Liver (tissue), 3 donors: ENCODE measurements at regions not wholly inside any gene's neighbourhood (a gene's known extent, or its start where the extent isn't known, plus 50 kb on each side); places are given as distances from the start of the nearest gene placed in this dataset.
"Not testable (repeated sequence)": the region's sequence is repeated elsewhere in the genome, so short reads cannot be mapped to it uniquely, and the experiment has no call there.

Source experiments
- GABPA ChIP-seq, 2 donors: IDR thresholded peaks in 1 of 2; conservative IDR thresholded peaks in 1 of 2; 2 replicates each; pipeline ENCODE4 v1.6.1; 2016; ENCODE audit warnings: antibody characterized with exemption in 2 of 2, mild to moderate bottlenecking in 1 of 2, moderate library complexity in 1 of 2
- MAX ChIP-seq: IDR thresholded peaks from 2 replicates; pipeline ENCODE4 v1.6.1; 2016; ENCODE audit warnings: antibody characterized with exemption
- REST ChIP-seq: IDR thresholded peaks from 2 replicates; pipeline ENCODE4 v1.6.1; 2016; ENCODE audit warnings: antibody characterized with exemption, mild to moderate bottlenecking
- TAF1 ChIP-seq: conservative IDR thresholded peaks from 2 replicates; pipeline ENCODE4 v1.6.1; 2016; ENCODE audit warnings: antibody characterized with exemption, mild to moderate bottlenecking
- YY1 ChIP-seq: IDR thresholded peaks from 2 replicates; pipeline ENCODE4 v1.6.1; 2016; ENCODE audit warnings: antibody characterized with exemption, mild to moderate bottlenecking
- TF ChIP-seq, protein P1 (sequence below): fragments of 150-350 bp; IDR thresholded peaks from 2 replicates; pipeline ENCODE4 v1.5.1; 2017; ENCODE audit warnings: improper control_type of control experiment, low read depth, low read length; ENCODE audit not compliant: missing input control
- TF ChIP-seq, protein P2 (sequence below): IDR thresholded peaks from 2 replicates; pipeline ENCODE4 v1.6.1; 2016; ENCODE audit warnings: antibody characterized with exemption
- donor health status: healthy.
- donor health status: healthy.

GRCh38 chr20:48396981-48397861 is 430.6 kb downstream of the PREX1 start:
- not testable (repeated sequence) for TF ChIP-seq YY1; REST; MAX; GABPA (IDR thresholded peaks at IDR 0.05 in 1 of 2, conservative IDR thresholded peaks at IDR 0.05 in 1 of 2); TAF1
- TF ChIP-seq, protein P1, sequence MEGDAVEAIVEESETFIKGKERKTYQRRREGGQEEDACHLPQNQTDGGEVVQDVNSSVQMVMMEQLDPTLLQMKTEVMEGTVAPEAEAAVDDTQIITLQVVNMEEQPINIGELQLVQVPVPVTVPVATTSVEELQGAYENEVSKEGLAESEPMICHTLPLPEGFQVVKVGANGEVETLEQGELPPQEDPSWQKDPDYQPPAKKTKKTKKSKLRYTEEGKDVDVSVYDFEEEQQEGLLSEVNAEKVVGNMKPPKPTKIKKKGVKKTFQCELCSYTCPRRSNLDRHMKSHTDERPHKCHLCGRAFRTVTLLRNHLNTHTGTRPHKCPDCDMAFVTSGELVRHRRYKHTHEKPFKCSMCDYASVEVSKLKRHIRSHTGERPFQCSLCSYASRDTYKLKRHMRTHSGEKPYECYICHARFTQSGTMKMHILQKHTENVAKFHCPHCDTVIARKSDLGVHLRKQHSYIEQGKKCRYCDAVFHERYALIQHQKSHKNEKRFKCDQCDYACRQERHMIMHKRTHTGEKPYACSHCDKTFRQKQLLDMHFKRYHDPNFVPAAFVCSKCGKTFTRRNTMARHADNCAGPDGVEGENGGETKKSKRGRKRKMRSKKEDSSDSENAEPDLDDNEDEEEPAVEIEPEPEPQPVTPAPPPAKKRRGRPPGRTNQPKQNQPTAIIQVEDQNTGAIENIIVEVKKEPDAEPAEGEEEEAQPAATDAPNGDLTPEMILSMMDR = not testable (repeated sequence)
- TF ChIP-seq, protein P2, sequence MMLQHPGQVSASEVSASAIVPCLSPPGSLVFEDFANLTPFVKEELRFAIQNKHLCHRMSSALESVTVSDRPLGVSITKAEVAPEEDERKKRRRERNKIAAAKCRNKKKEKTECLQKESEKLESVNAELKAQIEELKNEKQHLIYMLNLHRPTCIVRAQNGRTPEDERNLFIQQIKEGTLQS = not testable (repeated sequence)
